ENCODE measurements at regions not wholly inside any gene's neighbourhood (a gene's known extent, or its start where the extent isn't known, plus 50 kb on each side); places are given as distances from the start of the nearest gene placed in this dataset.

GRCh38 chr2:181266614-181267013 is 190.6 kb upstream of the ITGA4 start:
- no peaks in the 10 kb centered on the region; the same call in 1 of the 2 replicates for H3K27me3 ChIP-seq (ENCODE audit: control insufficient read depth, insufficient read depth, low read length)
- no CpG with 5 or more reads among the region's 3 CpGs for WGBS, 2 experiments (ENCODE audit: extremely low coverage in 2 of 2, insufficient read length in 1 of 2)
- no peak overlapping the region for H3K9ac ChIP-seq (ENCODE audit: low read depth, low read length)
- no peak overlapping the region for H2BK5ac ChIP-seq (ENCODE audit: low read depth, low read length, poor library complexity, severe bottlenecking)
- H3K9me1 ChIP-seq (ENCODE audit: insufficient read depth, low read length) = no peaks in the 10 kb centered on the region
- no peak overlapping the region for H3K4me2 ChIP-seq (ENCODE audit: low read depth, low read length)
- no peak overlapping the region for H3K4ac ChIP-seq (ENCODE audit: low read depth, low read length)
- dilution Hi-C loops (cut with HindIII; ENCODE audit: low sequenced_read_pairs, unreplicated experiment) (no loop called here), intact Hi-C loops (cut with micrococcal nuclease) (no loop called here), in situ Hi-C loops (cut with MboI; ENCODE audit: low sequenced_read_pairs) (no loop called here)
- no peak overlapping the region for H4K8ac ChIP-seq (ENCODE audit: low read depth in 2 of 2, low read length in 2 of 2)
- no peak overlapping the region for H3K14ac ChIP-seq (replicated peaks; ENCODE audit: low read depth, low read length)
- ChIA-PET CTCF (no interaction called here), POLR2A (ENCODE audit: unreplicated experiment) (no interaction called here)
- no peak overlapping the region for H2AK5ac ChIP-seq (ENCODE audit: low read depth, low read length)
- H3K56ac ChIP-seq (ENCODE audit: extremely low read depth, insufficient read depth, low read length) = no peak overlapping the region
- no peaks in the 10 kb centered on the region for H3K4me1 ChIP-seq (ENCODE audit: control insufficient read depth, insufficient read depth, low read length)
- no peaks in the 10 kb centered on the region for H3K79me1 ChIP-seq (ENCODE audit: low read depth in 1 of 2, low read length in 2 of 2)
- H4K91ac ChIP-seq (ENCODE audit: insufficient read depth, low read depth, low read length) = no peak overlapping the region
- H2AFZ ChIP-seq (replicated peaks; ENCODE audit: low read length, poor library complexity) = no peak overlapping the region
- H3K36me3 ChIP-seq (ENCODE audit: control insufficient read depth, insufficient read depth, low read length) = no peaks in the 10 kb centered on the region
- H2BK20ac ChIP-seq (ENCODE audit: low read depth, low read length) = no peak overlapping the region
- no peaks in the 10 kb centered on the region for H3K9me3 ChIP-seq (ENCODE audit: control insufficient read depth, insufficient read depth, low read length)
- H2BK120ac ChIP-seq (ENCODE audit: low read depth, low read length) = no peak overlapping the region
- H2AK9ac ChIP-seq (replicated peaks; ENCODE audit: low read depth, low read length, poor library complexity) = no peak overlapping the region
- no peak overlapping the region for H3K4me3 ChIP-seq (ENCODE audit: insufficient read depth, low read depth, low read length)
- TF ChIP-seq BHLHE40 (IDR thresholded peaks at IDR 0.05; ENCODE audit: low read depth, low read length) = no peak
- no peak for TF ChIP-seq MAFK (IDR thresholded peaks at IDR 0.05; ENCODE audit: low read depth, low read length)
- TF ChIP-seq MXI1 (IDR thresholded peaks at IDR 0.05; ENCODE audit: borderline replicate concordance, low read depth, low read length) = no peak
- TF ChIP-seq ELK1 (IDR thresholded peaks at IDR 0.05; ENCODE audit: borderline replicate concordance, low read depth, low read length) = no peak
- TF ChIP-seq CTCF (conservative IDR thresholded peaks at IDR 0.05; ENCODE audit: low read depth, low read length) = no peak
- TF ChIP-seq RFX5 (IDR thresholded peaks at IDR 0.05; ENCODE audit: low read depth, low read length) = no peak
- TF ChIP-seq CEBPB (IDR thresholded peaks at IDR 0.05; ENCODE audit: low read depth, low read length) = no peak
- no peak for TF ChIP-seq RCOR1 (IDR thresholded peaks at IDR 0.05; ENCODE audit: insufficient replicate concordance, low read length)
- TF ChIP-seq USF2 (IDR thresholded peaks at IDR 0.05; ENCODE audit: low read depth, low read length) = no peak
- TF ChIP-seq NFE2L2 (IDR thresholded peaks at IDR 0.05; ENCODE audit: low read depth, low read length) = no peak
- no peak for TF ChIP-seq RAD21 (IDR thresholded peaks at IDR 0.05; ENCODE audit: low read length)
- no peak overlapping the region for H3K18ac ChIP-seq (ENCODE audit: low read depth, low read length)
- no peak overlapping the region for H3K27ac ChIP-seq (ENCODE audit: insufficient read depth, low read length)
- ATAC-seq (ENCODE audit: low read depth) (no peak), DNase-seq (no peak)
- H4K5ac ChIP-seq (ENCODE audit: low read depth, low read length) = no peak overlapping the region
- no peak overlapping the region for H2BK15ac ChIP-seq (ENCODE audit: low read depth, low read length)
- no peaks in the 10 kb centered on the region for H4K20me1 ChIP-seq (ENCODE audit: insufficient read depth, low read length)
- no peak overlapping the region for H3K23ac ChIP-seq (ENCODE audit: low read depth, low read length)
- no TSS peak for BruUV-seq (replicated peaks)
